ENCODE measurements at regions not wholly inside any gene's neighbourhood (a gene's known extent, or its start where the extent isn't known, plus 50 kb on each side); places are given as distances from the start of the nearest gene placed in this dataset.

- no peaks in the 10 kb centered on the region for H3K4me1 ChIP-seq (ENCODE audit: control insufficient read depth, insufficient read depth, low read length)
- H3K36me3 ChIP-seq (ENCODE audit: control insufficient read depth, insufficient read depth, low read length): no peaks in the 10 kb centered on the region
- no peak overlapping the region for H3K4me3 ChIP-seq (ENCODE audit: low read depth, low read length)
- no peak overlapping the region for H3K9ac ChIP-seq (ENCODE audit: low read depth, low read length)
- no peaks in the 10 kb centered on the region for H3K9me3 ChIP-seq (ENCODE audit: control insufficient read depth, insufficient read depth, low read length)
- H3K27me3 ChIP-seq (ENCODE audit: control insufficient read depth, insufficient read depth, low read length): no peaks in the 10 kb centered on the region
These were observed 167.3 kb downstream of the MREG start for GRCh38 chr2:215845839-215846586.

DNA sequence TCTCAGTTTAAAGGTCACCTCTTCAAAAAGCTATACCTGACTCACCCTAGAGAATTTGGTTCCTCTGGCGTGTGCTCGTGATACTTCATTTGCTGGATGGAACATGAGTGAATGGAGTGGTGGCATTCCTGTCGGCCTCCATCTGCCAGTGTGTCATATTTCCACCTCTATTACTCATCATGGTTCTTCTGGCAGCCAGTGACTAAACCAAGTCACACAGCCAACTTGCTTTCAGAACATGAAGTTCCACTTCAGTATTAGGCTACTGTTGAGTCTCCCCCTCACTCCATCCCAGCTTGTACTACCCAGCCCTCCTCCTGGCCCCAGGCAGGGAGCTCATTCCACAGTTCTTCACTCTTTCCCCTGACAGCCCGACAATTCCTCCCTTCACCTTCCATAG lies 169.8 kb downstream of the MREG start:
- H3K4me3 ChIP-seq (ENCODE audit: low read depth, low read length): no peak overlapping the region
- no peaks in the 10 kb centered on the region for H3K4me1 ChIP-seq (ENCODE audit: control insufficient read depth, insufficient read depth, low read length)
- H3K9me3 ChIP-seq (ENCODE audit: control insufficient read depth, insufficient read depth, low read length): no peaks in the 10 kb centered on the region
- no peak overlapping the region for H3K9ac ChIP-seq (ENCODE audit: low read depth, low read length)
- no peaks in the 10 kb centered on the region for H3K27me3 ChIP-seq (ENCODE audit: control insufficient read depth, insufficient read depth, low read length)
- H3K36me3 ChIP-seq (ENCODE audit: control insufficient read depth, insufficient read depth, low read length): no peaks in the 10 kb centered on the region

- no peaks in the 10 kb centered on the region for H3K27me3 ChIP-seq (ENCODE audit: control insufficient read depth, insufficient read depth, low read length)
- H3K4me3 ChIP-seq (ENCODE audit: low read depth, low read length): no peak overlapping the region
- H3K4me1 ChIP-seq (ENCODE audit: control insufficient read depth, insufficient read depth, low read length): no peaks in the 10 kb centered on the region
- H3K36me3 ChIP-seq (ENCODE audit: control insufficient read depth, insufficient read depth, low read length): no peaks in the 10 kb centered on the region
- H3K9ac ChIP-seq (ENCODE audit: low read depth, low read length): no peak overlapping the region
- H3K9me3 ChIP-seq (ENCODE audit: control insufficient read depth, insufficient read depth, low read length): no peaks in the 10 kb centered on the region
These were observed 172.1 kb downstream of the MREG start for GRCh38 chr2:215841175-215841816.

DNA sequence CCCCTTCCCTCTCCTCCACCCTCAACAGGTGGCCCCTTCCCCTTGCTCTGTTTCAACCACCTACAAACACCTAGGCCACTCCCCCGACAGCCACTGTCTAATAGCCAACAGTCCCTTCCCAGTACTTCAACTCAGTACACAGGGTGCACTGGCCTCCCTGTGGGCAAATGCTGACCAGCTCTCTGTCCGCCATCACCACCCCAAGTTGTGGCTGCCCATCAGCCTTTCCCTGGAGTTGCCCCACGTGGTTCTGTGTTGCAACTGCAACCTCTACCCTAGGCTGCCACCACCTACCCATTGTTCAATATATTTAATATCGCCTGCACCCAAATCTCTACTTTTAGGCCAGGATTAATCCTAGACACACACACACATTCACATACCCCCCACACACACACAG lies 173.5 kb downstream of the MREG start:
- Histone ChIP-seq H3K4me3 (ENCODE audit: low read depth, low read length) (no peak overlapping the region), H3K4me1 (ENCODE audit: control insufficient read depth, insufficient read depth, low read length) (no peaks in the 10 kb centered on the region)

DNA sequence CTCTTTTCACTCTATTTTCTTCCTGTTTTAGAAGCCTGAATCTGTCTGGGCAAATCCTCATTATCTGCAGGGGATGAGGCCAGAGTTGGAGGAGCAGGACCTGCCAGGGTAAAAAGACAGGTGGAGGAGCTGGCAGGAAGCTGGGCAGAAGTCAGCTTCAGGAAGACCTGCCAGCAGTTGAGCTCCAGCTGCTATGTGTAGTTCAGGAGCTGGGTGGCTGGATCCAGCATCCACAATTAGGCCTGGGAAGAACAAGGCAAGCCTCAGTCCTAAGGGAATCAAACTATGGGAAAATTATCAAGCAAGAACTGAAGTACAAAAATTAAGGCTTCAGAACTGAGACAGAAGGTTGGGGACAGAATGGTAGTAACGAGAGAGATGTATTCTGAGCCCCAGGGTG lies 174.0 kb downstream of the MREG start:
- H3K4me3 ChIP-seq (ENCODE audit: low read depth, low read length): no peak overlapping the region
- H3K27me3 ChIP-seq (ENCODE audit: control insufficient read depth, insufficient read depth, low read length): no peaks in the 10 kb centered on the region
- H3K4me1 ChIP-seq (ENCODE audit: control insufficient read depth, insufficient read depth, low read length): no peaks in the 10 kb centered on the region
- H3K36me3 ChIP-seq (ENCODE audit: control insufficient read depth, insufficient read depth, low read length): no peaks in the 10 kb centered on the region
- no peaks in the 10 kb centered on the region for H3K9me3 ChIP-seq (ENCODE audit: control insufficient read depth, insufficient read depth, low read length)
- H3K9ac ChIP-seq (ENCODE audit: low read depth, low read length): no peak overlapping the region

More for the DNA sequence above, 173.5 kb downstream of the MREG start:
- Histone ChIP-seq H3K9ac (ENCODE audit: low read depth, low read length) (no peak overlapping the region), H3K36me3 (ENCODE audit: control insufficient read depth, insufficient read depth, low read length) (no peaks in the 10 kb centered on the region), H3K27me3 (ENCODE audit: control insufficient read depth, insufficient read depth, low read length) (no peaks in the 10 kb centered on the region), H3K9me3 (ENCODE audit: control insufficient read depth, insufficient read depth, low read length) (no peaks in the 10 kb centered on the region)

DNA sequence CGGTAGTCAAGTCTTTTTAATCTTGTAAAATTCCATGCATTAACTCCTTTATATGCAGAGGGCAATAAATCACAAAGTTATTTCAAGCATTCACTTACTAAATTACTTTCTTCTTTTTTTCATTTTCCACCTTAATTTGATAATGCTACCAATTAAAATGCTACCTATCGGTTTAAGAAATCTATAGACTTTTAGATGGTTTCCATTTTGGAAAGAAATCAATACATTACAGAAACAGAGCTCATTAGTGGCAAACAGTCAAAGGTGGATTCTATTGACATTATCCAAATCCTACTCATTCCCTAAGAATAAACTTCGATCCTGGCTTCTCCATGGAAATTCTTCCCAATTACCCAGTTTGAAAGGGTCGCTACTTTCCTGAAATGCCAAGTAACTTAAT lies 176.5 kb downstream of the MREG start:
- Histone ChIP-seq H3K4me3 (ENCODE audit: low read depth, low read length) (no peak overlapping the region), H3K27me3 (ENCODE audit: control insufficient read depth, insufficient read depth, low read length) (no peaks in the 10 kb centered on the region), H3K9me3 (ENCODE audit: control insufficient read depth, insufficient read depth, low read length) (no peaks in the 10 kb centered on the region), H3K36me3 (ENCODE audit: control insufficient read depth, insufficient read depth, low read length) (no peaks in the 10 kb centered on the region), H3K4me1 (ENCODE audit: control insufficient read depth, insufficient read depth, low read length) (no peaks in the 10 kb centered on the region), H3K9ac (ENCODE audit: low read depth, low read length) (no peak overlapping the region)

- Histone ChIP-seq H3K9me3 (ENCODE audit: control insufficient read depth, insufficient read depth, low read length) (no peaks in the 10 kb centered on the region), H3K4me1 (ENCODE audit: control insufficient read depth, insufficient read depth, low read length) (no peaks in the 10 kb centered on the region), H3K36me3 (ENCODE audit: control insufficient read depth, insufficient read depth, low read length) (no peaks in the 10 kb centered on the region), H3K9ac (ENCODE audit: low read depth, low read length) (no peak overlapping the region), H3K4me3 (ENCODE audit: low read depth, low read length) (no peak overlapping the region), H3K27me3 (ENCODE audit: control insufficient read depth, insufficient read depth, low read length) (no peaks in the 10 kb centered on the region)
These were observed 177.7 kb downstream of the MREG start for GRCh38 chr2:215835657-215836056.

- Histone ChIP-seq H3K4me1 (ENCODE audit: control insufficient read depth, insufficient read depth, low read length) (no peaks in the 10 kb centered on the region), H3K9ac (ENCODE audit: low read depth, low read length) (no peak overlapping the region), H3K4me3 (ENCODE audit: low read depth, low read length) (no peak overlapping the region), H3K9me3 (ENCODE audit: control insufficient read depth, insufficient read depth, low read length) (no peaks in the 10 kb centered on the region), H3K27me3 (ENCODE audit: control insufficient read depth, insufficient read depth, low read length) (no peaks in the 10 kb centered on the region), H3K36me3 (ENCODE audit: control insufficient read depth, insufficient read depth, low read length) (no peaks in the 10 kb centered on the region)
These were observed 178.1 kb downstream of the MREG start for GRCh38 chr2:215835231-215835630.

GRCh38 chr2:215833531-215834162 lies 179.7 kb downstream of the MREG start:
- Histone ChIP-seq H3K9ac (ENCODE audit: low read depth, low read length) (no peak overlapping the region), H3K4me3 (ENCODE audit: low read depth, low read length) (no peak overlapping the region), H3K36me3 (ENCODE audit: control insufficient read depth, insufficient read depth, low read length) (no peaks in the 10 kb centered on the region), H3K4me1 (ENCODE audit: control insufficient read depth, insufficient read depth, low read length) (no peaks in the 10 kb centered on the region), H3K9me3 (ENCODE audit: control insufficient read depth, insufficient read depth, low read length) (no peaks in the 10 kb centered on the region), H3K27me3 (ENCODE audit: control insufficient read depth, insufficient read depth, low read length) (no peaks in the 10 kb centered on the region)

GRCh38 chr2:215832791-215833190 lies 180.6 kb downstream of the MREG start:
- Histone ChIP-seq H3K4me3 (ENCODE audit: low read depth, low read length) (no peak overlapping the region), H3K9ac (ENCODE audit: low read depth, low read length) (no peak overlapping the region), H3K27me3 (ENCODE audit: control insufficient read depth, insufficient read depth, low read length) (no peaks in the 10 kb centered on the region)

DNA sequence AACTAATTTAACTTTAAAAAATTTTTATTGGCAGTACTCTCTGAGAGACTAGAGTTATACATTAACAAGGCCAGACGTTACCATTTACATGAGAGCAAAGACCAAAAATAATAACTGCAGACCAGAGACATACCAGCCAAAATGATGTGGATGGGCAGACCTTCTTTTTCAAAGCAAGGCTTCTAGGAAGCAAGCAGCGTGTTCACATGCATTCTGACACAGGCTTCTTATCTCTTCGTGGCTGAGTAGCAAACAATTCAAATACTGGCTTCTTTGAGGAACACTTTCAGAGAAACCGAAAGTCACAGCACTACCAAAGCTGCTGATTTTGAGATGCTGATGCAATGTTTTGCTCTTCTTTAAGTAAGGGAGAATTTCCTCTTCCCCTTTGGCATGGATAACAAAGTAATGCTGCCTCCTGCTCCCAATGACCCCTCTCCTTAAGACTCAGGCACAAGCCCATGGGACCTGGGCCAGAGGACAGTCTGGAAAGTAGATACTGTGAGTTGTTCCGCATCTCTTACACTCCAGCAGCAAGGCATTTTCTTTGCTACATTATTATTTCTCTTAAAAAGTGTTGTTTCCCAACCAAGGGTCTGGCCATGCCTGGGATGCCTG lies 181.9 kb downstream of the MREG start:
- H3K4me1 ChIP-seq (ENCODE audit: control insufficient read depth, insufficient read depth, low read length): no peaks in the 10 kb centered on the region
- H3K4me3 ChIP-seq (ENCODE audit: low read depth, low read length): no peak overlapping the region
- no peaks in the 10 kb centered on the region for H3K9me3 ChIP-seq (ENCODE audit: control insufficient read depth, insufficient read depth, low read length)
- no peaks in the 10 kb centered on the region for H3K36me3 ChIP-seq (ENCODE audit: control insufficient read depth, insufficient read depth, low read length)
- H3K27me3 ChIP-seq (ENCODE audit: control insufficient read depth, insufficient read depth, low read length): no peaks in the 10 kb centered on the region
- H3K9ac ChIP-seq (ENCODE audit: low read depth, low read length): no peak overlapping the region

More at GRCh38 chr2:215832791-215833190, 180.6 kb downstream of the MREG start:
- no peaks in the 10 kb centered on the region for H3K9me3 ChIP-seq (ENCODE audit: control insufficient read depth, insufficient read depth, low read length)
- no peaks in the 10 kb centered on the region for H3K36me3 ChIP-seq (ENCODE audit: control insufficient read depth, insufficient read depth, low read length)
- no peaks in the 10 kb centered on the region for H3K4me1 ChIP-seq (ENCODE audit: control insufficient read depth, insufficient read depth, low read length)

All from iPS-15b (cell line).